GM20000 (cell line): ENCODE measurements at regions not wholly inside any gene's neighbourhood (a gene's known extent, or its start where the extent isn't known, plus 50 kb on each side); places are given as distances from the start of the nearest gene placed in this dataset.

Experiments used
- DNase-seq: peaks from one replicate; pipeline ENCODE4 v3.0.0; 2012; ENCODE audit warnings: low spot score
- CTCF ChIP-seq: IDR thresholded peaks from 2 replicates; pipeline ENCODE4 v1.5.1; 2012; ENCODE audit warnings: mild to moderate bottlenecking, control low read depth; ENCODE audit errors: extremely low read depth, missing control alignments

DNA sequence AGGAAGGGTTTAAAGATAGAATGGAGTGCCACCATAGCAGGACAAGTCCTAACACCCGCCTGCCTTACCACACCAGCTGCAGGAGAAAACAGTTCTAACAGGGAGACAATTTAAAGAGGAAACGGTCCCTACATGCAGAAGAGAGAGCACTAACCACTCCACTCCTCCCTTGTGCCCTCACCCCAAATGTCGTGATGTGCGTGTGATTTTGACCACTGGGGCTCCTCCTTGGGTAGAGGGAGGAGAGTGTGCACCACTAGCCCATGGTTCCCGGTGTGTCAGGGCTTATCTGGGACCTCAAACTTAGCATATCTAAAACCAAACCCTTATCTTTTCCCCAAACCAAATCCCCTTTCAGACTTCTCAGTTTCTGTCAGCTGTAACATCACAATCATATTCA, 105.5 kb upstream of the CCDC68 start:
- DNase-seq: peak; percentile 21

DNA sequence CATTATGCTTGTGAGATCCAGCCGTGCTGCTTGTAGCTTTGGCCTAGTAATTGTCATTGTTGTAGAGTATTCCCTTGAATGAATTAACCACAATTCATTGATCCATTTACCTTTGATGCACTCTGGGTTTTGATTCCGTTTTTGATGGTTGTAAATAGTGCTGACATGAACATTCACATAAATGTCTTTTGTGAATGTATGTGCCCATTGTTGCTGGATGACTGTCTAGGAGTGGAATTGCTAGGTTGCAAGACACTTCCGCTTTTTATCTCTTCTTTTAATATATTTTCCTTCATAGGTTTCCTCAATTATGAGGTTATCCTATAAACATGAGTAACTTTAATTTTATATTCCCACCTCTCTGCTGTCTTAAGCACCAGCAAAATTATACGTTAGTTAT, 104.8 kb upstream of the CCDC68 start:
- DNase-seq: no peak
- TF ChIP-seq CTCF: no peak

More for the DNA sequence above, 105.5 kb upstream of the CCDC68 start:
- TF ChIP-seq CTCF: no peak

- no peak for DNase-seq
- TF ChIP-seq CTCF: no peak
Measured at GRCh38 chr18:55054021-55054990, 95.0 kb upstream of the CCDC68 start.

- no peak for DNase-seq
- no peak for TF ChIP-seq CTCF
Measured at GRCh38 chr18:55048892-55049291, 89.6 kb upstream of the CCDC68 start.

GRCh38 chr18:55047546-55047945, 88.3 kb upstream of the CCDC68 start:
- TF ChIP-seq CTCF: no peak
- no peak for DNase-seq

- TF ChIP-seq CTCF: no peak
- DNase-seq: no peak
Measured at GRCh38 chr18:55041366-55041765, 82.1 kb upstream of the CCDC68 start.

- TF ChIP-seq CTCF: no peak
- DNase-seq: no peak
Measured at GRCh38 chr18:55038162-55038561, 78.9 kb upstream of the CCDC68 start.
